CD4-positive, alpha-beta T cell treated with Interleukin-12 subunit alpha and Interleukin-12 subunit beta, for 1 hour (primary cell): ENCODE measurements at regions not wholly inside any gene's neighbourhood (a gene's known extent, or its start where the extent isn't known, plus 50 kb on each side); places are given as distances from the start of the nearest gene placed in this dataset.
"Not testable (repeated sequence)": the region's sequence is repeated elsewhere in the genome, so short reads cannot be mapped to it uniquely, and the experiment has no call there.

ENCODE experiments used
- DNase-seq: peaks from one replicate; pipeline ENCODE4 v3.0.0-alpha.2; 2020

- DNase-seq = no peak
These were observed 52.0 kb upstream of the LRIG1 start for GRCh38 chr3:66552846-66553245.

GRCh38 chr3:66553441-66554113 lies 52.8 kb upstream of the LRIG1 start:
- no peak for DNase-seq

GRCh38 chr3:66554178-66554577 lies 53.4 kb upstream of the LRIG1 start:
- DNase-seq = no peak

- DNase-seq = no peak
These were observed 54.5 kb upstream of the LRIG1 start for GRCh38 chr3:66555214-66555844.

- DNase-seq = no peak
These were observed 56.3 kb upstream of the LRIG1 start for GRCh38 chr3:66557170-66557569.

GRCh38 chr3:66559924-66560323 lies 59.1 kb upstream of the LRIG1 start:
- DNase-seq = not testable (repeated sequence)

GRCh38 chr3:66561367-66561766 lies 60.5 kb upstream of the LRIG1 start:
- no peak for DNase-seq

GRCh38 chr3:66565301-66565700 lies 64.5 kb upstream of the LRIG1 start:
- DNase-seq = no peak

- DNase-seq = no peak
These were observed 66.3 kb upstream of the LRIG1 start for GRCh38 chr3:66567077-66567476.

GRCh38 chr3:66572090-66572675 lies 71.4 kb upstream of the LRIG1 start:
- no peak for DNase-seq

GRCh38 chr3:66572938-66573710 lies 72.3 kb upstream of the LRIG1 start:
- DNase-seq = no peak

- DNase-seq = no peak
These were observed 73.3 kb upstream of the LRIG1 start for GRCh38 chr3:66574091-66574490.

GRCh38 chr3:66577426-66578203 lies 76.8 kb upstream of the LRIG1 start:
- no peak for DNase-seq

GRCh38 chr3:66581256-66581655 lies 80.4 kb upstream of the LRIG1 start:
- DNase-seq = no peak

- peak; percentile 66 for DNase-seq
These were observed 82.0 kb upstream of the LRIG1 start for GRCh38 chr3:66582721-66583423.

- no peak for DNase-seq
These were observed 82.7 kb upstream of the LRIG1 start for GRCh38 chr3:66583424-66584040.

- no peak for DNase-seq
These were observed 84.8 kb upstream of the LRIG1 start for GRCh38 chr3:66585520-66586095.

GRCh38 chr3:66586853-66587252 lies 86.0 kb upstream of the LRIG1 start:
- DNase-seq = no peak

- DNase-seq = no peak
These were observed 87.6 kb upstream of the LRIG1 start for GRCh38 chr3:66588340-66588847.

- no peak for DNase-seq
These were observed 91.4 kb upstream of the LRIG1 start for GRCh38 chr3:66592016-66592761.
